ENCODE measurements at regions not wholly inside any gene's neighbourhood (a gene's known extent, or its start where the extent isn't known, plus 50 kb on each side); places are given as distances from the start of the nearest gene placed in this dataset.

GRCh38 chr1:191641420-191642260 is 516.6 kb upstream of the RGS18 start:
- H3K27ac ChIP-seq = no peak overlapping the region
- H3K4me2 ChIP-seq = no peak overlapping the region
- no peak for DNase-seq (ENCODE audit: low spot score)
- H3K9me2 ChIP-seq (replicated peaks; ENCODE audit: insufficient read depth) = no peaks in the 10 kb centered on the region
- H3K79me2 ChIP-seq = no peaks in the 10 kb centered on the region
- TF ChIP-seq EZH2phosphoT487 (IDR thresholded peaks at IDR 0.05; ENCODE audit: low read depth, severe bottlenecking, unreplicated experiment) (no peak), CTCF (IDR thresholded peaks at IDR 0.05; ENCODE audit: poor library complexity) (no peak), EZH2 (IDR thresholded peaks at IDR 0.05; ENCODE audit: borderline replicate concordance) (no peak)
- no peak overlapping the region for H2AFZ ChIP-seq
- no peaks in the 10 kb centered on the region for H4K20me1 ChIP-seq (ENCODE audit: insufficient read depth, poor library complexity, severe bottlenecking)
- WGBS (ENCODE audit: low lambda C conversion rate, missing lambda C conversion rate) = 84% methylated on average over 9 of the region's 9 CpGs
- H3K4me3 ChIP-seq = no peak overlapping the region
- H3K4me1 ChIP-seq (ENCODE audit: insufficient read depth) = no peaks in the 10 kb centered on the region
- H3K27me3 ChIP-seq = no peaks in the 10 kb centered on the region
- H3K9me3 ChIP-seq (ENCODE audit: low read depth) = no peaks in the 10 kb centered on the region
- no peaks in the 10 kb centered on the region for H3K36me3 ChIP-seq (replicated peaks; ENCODE audit: insufficient read depth, low read depth)

GRCh38 chr1:191643060-191643459 is 515.2 kb upstream of the RGS18 start:
- no peak for DNase-seq (ENCODE audit: low spot score)
- Histone ChIP-seq H3K9me3 (ENCODE audit: low read depth) (no peaks in the 10 kb centered on the region), H3K9me2 (replicated peaks; ENCODE audit: insufficient read depth) (no peaks in the 10 kb centered on the region), H3K27me3 (no peaks in the 10 kb centered on the region), H3K36me3 (replicated peaks; ENCODE audit: insufficient read depth, low read depth) (no peaks in the 10 kb centered on the region), H4K20me1 (ENCODE audit: insufficient read depth, poor library complexity, severe bottlenecking) (no peaks in the 10 kb centered on the region), H3K27ac (no peak overlapping the region), H3K4me3 (no peak overlapping the region), H2AFZ (no peak overlapping the region), H3K79me2 (no peaks in the 10 kb centered on the region), H3K4me1 (ENCODE audit: insufficient read depth) (no peaks in the 10 kb centered on the region), H3K4me2 (no peak overlapping the region)
- WGBS (ENCODE audit: low lambda C conversion rate, missing lambda C conversion rate) = 93% methylated on average over 1 of the region's 1 CpG
- TF ChIP-seq EZH2 (IDR thresholded peaks at IDR 0.05; ENCODE audit: borderline replicate concordance) (no peak), EZH2phosphoT487 (IDR thresholded peaks at IDR 0.05; ENCODE audit: low read depth, severe bottlenecking, unreplicated experiment) (no peak), CTCF (IDR thresholded peaks at IDR 0.05; ENCODE audit: poor library complexity) (no peak)

- H3K36me3 ChIP-seq (replicated peaks; ENCODE audit: insufficient read depth, low read depth) = no peaks in the 10 kb centered on the region
- H3K79me2 ChIP-seq = no peaks in the 10 kb centered on the region
- no peak overlapping the region for H3K27ac ChIP-seq
- H3K9me3 ChIP-seq (ENCODE audit: low read depth) = no peaks in the 10 kb centered on the region
- WGBS (ENCODE audit: low lambda C conversion rate, missing lambda C conversion rate) = 93% methylated on average over 2 of the region's 2 CpGs
- no peaks in the 10 kb centered on the region for H3K27me3 ChIP-seq
- no peak for DNase-seq (ENCODE audit: low spot score)
- H3K4me1 ChIP-seq (ENCODE audit: insufficient read depth) = no peaks in the 10 kb centered on the region
- H2AFZ ChIP-seq = no peak overlapping the region
- TF ChIP-seq CTCF (IDR thresholded peaks at IDR 0.05; ENCODE audit: poor library complexity) (no peak), EZH2phosphoT487 (IDR thresholded peaks at IDR 0.05; ENCODE audit: low read depth, severe bottlenecking, unreplicated experiment) (no peak), EZH2 (IDR thresholded peaks at IDR 0.05; ENCODE audit: borderline replicate concordance) (no peak)
- H3K9me2 ChIP-seq (replicated peaks; ENCODE audit: insufficient read depth) = no peaks in the 10 kb centered on the region
- no peak overlapping the region for H3K4me3 ChIP-seq
- no peak overlapping the region for H3K4me2 ChIP-seq
- no peaks in the 10 kb centered on the region for H4K20me1 ChIP-seq (ENCODE audit: insufficient read depth, poor library complexity, severe bottlenecking)
Observed at GRCh38 chr1:191648939-191649338, 509.3 kb upstream of the RGS18 start.
